OCI-LY7 (cell line): ENCODE measurements at regions not wholly inside any gene's neighbourhood (a gene's known extent, or its start where the extent isn't known, plus 50 kb on each side); places are given as distances from the start of the nearest gene placed in this dataset.

Experiments used
- EZH2phosphoT487 ChIP-seq: fragments of 200-600 bp; sonication (generic); IDR thresholded peaks from 2 replicates; pipeline ENCODE4 v1.6.1; 2018; ENCODE audit warnings: low read depth, borderline replicate concordance, mild to moderate bottlenecking, mixed run types, antibody characterized with exemption, low read length, moderate library complexity, mixed read lengths
- TF ChIP-seq, protein P1 (sequence below): fragments of 200-600 bp; sonication (generic); conservative IDR thresholded peaks from 2 replicates; pipeline ENCODE4 v1.5.1; 2014; ENCODE audit warnings: mild to moderate bottlenecking, antibody characterized with exemption, low read length, moderate library complexity, mixed read lengths

DNA sequence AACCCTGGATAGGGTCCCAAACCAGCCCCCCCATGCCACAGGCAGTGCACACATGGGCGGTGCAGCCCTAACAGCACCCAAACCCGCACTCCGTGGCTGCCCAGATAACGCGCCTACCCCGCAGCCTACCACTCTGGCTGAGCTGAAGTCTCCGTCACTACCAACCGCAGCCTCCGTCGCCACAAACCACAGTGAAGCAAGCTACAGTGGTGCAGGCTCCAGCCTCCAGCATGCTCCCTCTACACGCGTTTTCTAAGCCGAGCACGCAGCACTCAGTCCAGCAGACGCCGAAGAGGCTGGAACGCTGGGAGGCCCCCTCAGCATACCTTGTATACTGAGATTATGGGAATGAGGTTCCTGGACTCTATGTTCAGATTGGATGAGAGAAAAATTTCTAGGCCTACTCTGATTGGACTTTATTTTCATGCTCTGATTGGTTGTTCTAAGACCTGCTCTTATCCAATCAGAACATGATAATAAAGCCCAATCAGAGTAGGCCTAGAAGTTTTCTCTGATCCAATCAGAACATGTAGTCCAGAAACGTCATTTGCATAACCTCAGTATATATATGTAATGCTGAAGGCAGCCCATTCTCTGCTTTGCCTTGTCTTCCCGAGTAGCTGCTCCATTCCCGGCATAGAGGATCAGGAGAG is 56.7 kb upstream of the C1QTNF9B start:
- TF ChIP-seq, protein P1, sequence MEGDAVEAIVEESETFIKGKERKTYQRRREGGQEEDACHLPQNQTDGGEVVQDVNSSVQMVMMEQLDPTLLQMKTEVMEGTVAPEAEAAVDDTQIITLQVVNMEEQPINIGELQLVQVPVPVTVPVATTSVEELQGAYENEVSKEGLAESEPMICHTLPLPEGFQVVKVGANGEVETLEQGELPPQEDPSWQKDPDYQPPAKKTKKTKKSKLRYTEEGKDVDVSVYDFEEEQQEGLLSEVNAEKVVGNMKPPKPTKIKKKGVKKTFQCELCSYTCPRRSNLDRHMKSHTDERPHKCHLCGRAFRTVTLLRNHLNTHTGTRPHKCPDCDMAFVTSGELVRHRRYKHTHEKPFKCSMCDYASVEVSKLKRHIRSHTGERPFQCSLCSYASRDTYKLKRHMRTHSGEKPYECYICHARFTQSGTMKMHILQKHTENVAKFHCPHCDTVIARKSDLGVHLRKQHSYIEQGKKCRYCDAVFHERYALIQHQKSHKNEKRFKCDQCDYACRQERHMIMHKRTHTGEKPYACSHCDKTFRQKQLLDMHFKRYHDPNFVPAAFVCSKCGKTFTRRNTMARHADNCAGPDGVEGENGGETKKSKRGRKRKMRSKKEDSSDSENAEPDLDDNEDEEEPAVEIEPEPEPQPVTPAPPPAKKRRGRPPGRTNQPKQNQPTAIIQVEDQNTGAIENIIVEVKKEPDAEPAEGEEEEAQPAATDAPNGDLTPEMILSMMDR, result no peak
- no peak for TF ChIP-seq EZH2phosphoT487
